Hippocampal formation (tissue), 2 donors: ENCODE measurements at regions not wholly inside any gene's neighbourhood (a gene's known extent, or its start where the extent isn't known, plus 50 kb on each side); places are given as distances from the start of the nearest gene placed in this dataset.
"Not testable (repeated sequence)": the region's sequence is repeated elsewhere in the genome, so short reads cannot be mapped to it uniquely, and the experiment has no call there.

ENCODE experiments used
- DNase-seq, 2 donors: peaks; one replicate each; lab custom pipeline; 2025; lab: John Stamatoyannopoulos, UW

DNA sequence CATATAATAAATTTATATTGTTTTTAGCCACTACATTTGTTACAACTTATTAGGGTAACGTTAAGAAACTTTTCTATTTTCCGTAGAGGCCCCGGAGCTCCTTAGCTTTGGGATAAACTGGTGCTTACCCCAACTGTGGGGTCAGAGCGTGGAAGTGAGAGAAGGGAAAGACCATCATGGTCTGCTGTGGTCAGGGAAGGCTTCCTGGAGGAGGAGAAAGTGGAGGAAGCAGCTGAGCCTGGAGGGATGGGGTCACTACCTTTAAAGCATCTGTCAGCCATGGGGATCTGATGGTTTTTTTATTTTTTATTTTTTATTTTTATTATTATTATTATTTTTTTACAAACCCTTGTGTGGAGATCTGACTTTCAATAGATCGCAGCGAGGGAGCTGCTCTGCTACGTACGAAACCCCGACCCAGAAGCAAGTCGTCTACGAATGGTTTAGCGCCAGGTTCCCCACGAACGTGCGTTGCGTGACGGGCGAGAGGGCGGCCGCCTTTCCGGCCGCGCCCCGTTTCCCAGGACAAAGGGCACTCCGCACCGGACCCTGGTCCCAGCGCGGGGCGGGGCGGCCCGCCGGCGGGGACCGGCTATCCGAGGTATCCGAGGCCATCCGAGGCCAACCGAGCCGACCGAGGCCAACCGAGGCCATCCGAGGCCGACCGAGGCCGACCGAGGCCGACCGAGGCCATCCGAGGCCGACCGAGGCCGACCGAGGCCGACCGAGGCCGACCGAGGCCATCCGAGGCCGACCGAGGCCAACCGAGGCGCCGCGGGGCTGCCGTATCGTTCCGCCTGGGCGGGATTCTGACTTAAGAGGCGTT lies 1101.2 kb upstream of the TMEM132C start:
- peak; percentile 42 to 80 for DNase-seq

GRCh38 chr12:127169321-127170181 lies 1097.4 kb upstream of the TMEM132C start:
- no peak for DNase-seq

GRCh38 chr12:127170226-127171180 lies 1096.5 kb upstream of the TMEM132C start:
- DNase-seq = no peak

DNA sequence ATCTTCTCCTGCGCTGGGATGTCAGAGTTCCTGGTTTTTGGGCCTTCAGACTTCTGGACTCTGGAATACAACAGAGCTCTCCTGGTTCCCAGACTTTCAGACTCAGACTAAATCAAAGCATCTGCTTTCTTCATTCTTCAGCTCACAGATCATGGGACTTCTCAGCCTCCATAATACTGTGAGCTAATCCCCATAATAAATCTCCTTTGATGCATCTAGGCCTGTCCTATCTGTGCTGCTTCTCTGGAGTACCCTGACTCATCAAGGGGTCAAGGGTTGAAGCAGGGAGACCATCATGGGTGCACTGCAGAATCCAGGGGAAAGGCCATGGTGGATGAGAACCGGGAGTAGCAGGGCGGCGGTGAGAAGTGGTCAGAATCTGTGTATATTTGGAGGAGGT lies 1094.1 kb upstream of the TMEM132C start:
- DNase-seq = no peak

DNA sequence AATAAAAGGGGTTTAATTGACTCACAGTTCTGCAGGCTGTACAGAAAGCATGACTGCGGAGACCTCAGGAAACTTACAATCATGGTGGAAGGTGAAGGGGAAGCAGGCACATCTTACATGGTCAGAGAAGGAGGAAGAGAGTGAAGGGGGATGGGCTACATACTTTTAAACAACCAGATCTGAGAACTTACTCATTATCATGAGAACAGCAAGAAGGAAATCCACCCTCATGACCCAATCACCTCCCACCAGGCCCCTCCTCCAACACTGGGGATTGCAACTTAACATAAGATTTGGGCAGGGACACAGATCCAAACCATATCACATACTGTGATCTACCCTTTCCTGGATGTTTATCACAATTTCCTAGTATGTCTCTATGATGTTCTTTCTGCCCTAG lies 1093.0 kb upstream of the TMEM132C start:
- not testable (repeated sequence) for DNase-seq

GRCh38 chr12:127174881-127175280 lies 1092.1 kb upstream of the TMEM132C start:
- DNase-seq = no peak

- no peak for DNase-seq
These were observed 1091.6 kb upstream of the TMEM132C start for GRCh38 chr12:127175361-127175760.

GRCh38 chr12:127176804-127177203 lies 1090.2 kb upstream of the TMEM132C start:
- no peak for DNase-seq

GRCh38 chr12:127178052-127178451 lies 1088.9 kb upstream of the TMEM132C start:
- no peak for DNase-seq

DNA sequence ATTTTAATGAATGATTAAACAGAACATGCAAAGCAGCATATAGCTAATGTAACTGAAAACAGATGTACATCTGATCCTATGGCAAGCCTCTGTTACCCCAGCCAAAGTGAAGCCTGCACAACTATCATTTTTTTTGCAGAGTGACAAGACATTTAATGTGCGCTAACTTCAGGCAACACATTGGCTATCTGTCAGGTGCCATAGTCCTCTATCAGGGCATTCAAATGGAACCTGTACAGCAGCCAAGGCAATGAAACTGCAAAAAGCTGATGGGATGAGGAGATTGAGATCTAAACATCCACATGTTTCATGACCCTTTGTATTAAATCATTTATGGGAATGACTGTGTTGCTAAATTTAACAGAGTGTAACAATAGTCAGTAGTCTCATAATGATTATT lies 1088.5 kb upstream of the TMEM132C start:
- DNase-seq = no peak

DNA sequence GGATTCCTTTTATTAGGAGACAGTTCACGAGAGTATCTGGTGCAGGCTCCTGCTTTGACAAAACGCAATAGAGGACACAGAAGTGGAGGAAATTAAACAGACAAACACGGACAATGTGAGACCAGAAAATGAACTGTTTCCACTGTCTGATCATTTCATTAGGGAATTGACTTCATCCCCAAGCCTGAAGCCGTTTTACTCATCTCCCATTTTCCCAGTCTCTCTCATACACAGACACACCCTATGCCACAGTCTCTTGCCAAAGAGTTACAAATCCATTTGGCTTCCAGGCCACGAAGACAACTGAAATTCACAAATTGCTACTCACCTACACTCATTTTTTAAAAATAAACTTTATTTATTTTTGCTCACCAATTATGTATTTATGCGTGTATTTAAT lies 1087.8 kb upstream of the TMEM132C start:
- no peak for DNase-seq

- DNase-seq = no peak
These were observed 1085.0 kb upstream of the TMEM132C start for GRCh38 chr12:127182018-127182417.

- DNase-seq = no peak
These were observed 1077.0 kb upstream of the TMEM132C start for GRCh38 chr12:127189992-127190391.

GRCh38 chr12:127191129-127191528 lies 1075.8 kb upstream of the TMEM132C start:
- no peak for DNase-seq

DNA sequence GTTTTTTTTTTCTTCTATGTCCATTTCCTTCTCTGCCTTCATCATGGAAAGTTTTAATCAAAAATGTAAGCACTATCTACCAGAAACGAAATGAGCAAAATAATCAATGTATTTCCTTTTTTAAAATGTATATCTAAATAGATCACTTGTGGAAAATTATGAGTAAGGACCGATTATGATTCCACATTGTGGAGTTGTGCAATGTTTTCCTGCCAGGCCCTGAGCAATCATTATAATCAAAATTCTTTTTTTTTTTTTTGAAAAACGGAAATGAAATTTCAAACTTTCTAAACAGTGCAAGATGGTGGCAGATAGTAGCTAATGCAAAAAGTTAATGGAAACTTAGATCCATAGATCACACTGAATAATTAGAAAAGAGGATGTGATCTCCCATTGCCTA lies 1074.6 kb upstream of the TMEM132C start:
- no peak for DNase-seq

DNA sequence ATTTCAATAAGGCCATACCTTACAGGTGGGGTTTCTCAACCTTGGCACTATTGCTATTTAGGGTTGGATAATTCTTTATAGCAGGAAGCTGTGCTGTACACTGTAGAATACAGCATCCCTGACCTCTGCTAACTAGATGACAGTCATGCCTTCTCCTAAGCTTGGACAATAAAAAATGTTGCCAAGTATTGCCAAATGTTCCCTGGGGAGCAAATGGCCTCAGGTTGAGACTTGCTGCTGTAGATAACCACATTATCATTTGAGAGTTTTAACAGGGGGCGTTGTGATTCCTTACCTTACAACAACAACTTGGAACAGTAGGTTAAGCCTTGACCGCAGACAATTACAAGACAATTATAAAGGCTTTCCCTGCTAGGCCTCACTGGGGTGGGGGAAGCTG lies 1073.6 kb upstream of the TMEM132C start:
- DNase-seq = no peak

DNA sequence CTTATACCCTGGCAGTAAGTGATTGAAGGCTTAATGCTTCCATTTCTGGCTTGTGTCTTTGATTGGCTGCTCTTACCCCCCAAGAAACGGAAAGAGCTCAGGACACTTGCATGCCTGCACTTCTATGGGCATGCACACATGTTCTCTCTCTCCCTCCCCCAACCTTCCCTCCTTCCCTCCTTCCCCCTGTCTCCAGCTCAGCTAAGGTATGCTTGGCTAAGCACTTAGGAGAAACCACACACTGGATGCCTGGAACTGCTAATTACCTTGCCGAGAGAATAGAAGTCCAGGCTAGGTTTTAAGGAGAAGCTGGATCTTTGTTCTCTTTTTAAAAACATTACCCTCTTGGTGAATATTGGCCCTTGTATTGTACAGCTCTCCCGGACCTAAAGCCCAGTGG lies 1072.8 kb upstream of the TMEM132C start:
- no peak for DNase-seq

DNA sequence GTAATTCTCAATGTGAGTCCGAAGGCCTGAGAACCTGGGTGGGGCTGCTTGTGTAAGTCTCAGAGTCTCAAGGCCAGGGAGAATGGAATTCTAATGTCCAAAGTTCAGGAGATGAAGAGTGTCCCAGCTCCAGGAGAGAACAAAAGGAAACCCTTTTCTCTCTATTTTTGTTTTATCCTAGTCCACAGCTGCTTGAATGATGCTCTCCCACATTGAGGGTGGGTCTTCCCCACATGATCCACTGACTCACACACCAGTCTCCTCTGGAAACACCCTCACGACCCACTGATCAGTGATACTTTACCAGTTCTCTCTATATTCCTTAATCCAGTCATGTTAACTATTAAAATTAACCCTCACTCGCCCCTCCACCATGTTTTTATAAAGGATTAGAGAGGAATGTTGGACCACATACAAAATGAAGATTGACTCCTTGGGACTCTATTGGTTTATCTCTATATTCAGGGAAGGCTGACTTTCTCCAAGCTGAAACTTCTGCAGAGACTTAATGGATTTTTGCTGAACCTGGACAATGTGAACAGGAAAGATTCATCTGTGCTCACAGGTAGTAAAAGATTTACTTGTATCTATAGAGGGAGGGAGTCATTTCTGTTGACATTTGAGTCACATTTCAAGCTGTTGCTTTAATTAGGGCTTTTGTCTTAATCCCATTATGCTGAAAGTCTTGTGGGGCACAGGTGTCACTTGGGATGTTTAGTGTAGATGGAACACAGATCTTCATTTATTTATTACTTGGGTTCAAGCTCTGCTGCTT lies 1061.0 kb upstream of the TMEM132C start:
- no peak for DNase-seq

DNA sequence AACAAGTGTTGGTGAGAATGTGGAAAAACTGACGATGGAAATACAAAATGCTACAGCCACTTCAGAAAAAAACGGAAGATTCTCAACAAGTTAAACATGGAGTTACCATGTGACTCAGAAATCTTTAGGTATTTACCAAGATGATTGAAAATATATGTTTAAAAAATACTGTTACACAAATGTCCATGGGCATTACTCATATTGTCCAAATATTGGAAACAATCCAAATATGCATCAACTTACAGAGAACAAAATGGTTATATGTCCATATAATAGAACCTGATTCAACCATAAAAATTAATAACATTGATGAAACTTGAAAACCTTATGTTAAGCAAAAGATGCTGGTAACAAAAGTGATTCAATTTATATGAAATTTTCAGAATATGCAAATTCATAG lies 1057.7 kb upstream of the TMEM132C start:
- no peak for DNase-seq

DNA sequence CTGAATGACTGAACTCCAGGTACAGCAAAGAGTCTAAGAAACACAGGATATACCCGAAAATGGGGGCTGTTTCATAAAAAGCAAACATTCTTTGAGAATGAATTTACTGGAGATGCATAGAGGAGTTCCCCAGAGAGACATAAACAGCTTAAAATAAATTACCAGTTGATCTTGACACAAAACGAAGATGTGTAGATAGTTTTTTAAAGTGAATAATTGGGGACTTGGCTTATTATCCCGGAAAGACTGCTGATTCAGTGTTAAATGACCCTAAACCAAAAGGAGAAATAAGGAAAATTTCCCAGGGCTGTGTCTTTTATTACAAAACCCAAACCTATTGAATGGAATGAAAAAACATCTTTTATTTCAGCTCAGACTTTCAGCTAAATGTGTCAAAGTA lies 1052.8 kb upstream of the TMEM132C start:
- no peak for DNase-seq

- DNase-seq = no peak
These were observed 1044.0 kb upstream of the TMEM132C start for GRCh38 chr12:127223011-127223410.
